ENCODE measurements at regions not wholly inside any gene's neighbourhood (a gene's known extent, or its start where the extent isn't known, plus 50 kb on each side); places are given as distances from the start of the nearest gene placed in this dataset.
A peak's percentile ranks its signal among the peaks of the same experiment; 100 is the strongest.

GRCh38 chr18:26778054-26778393 is 87.5 kb downstream of the AQP4 start:
- TF ChIP-seq CTCF (IDR thresholded peaks at IDR 0.05; ENCODE audit: borderline replicate concordance, insufficient read depth, low read depth, low read length) = no peak
- H3K4me3 ChIP-seq (ENCODE audit: low read depth, low read length) = no peak overlapping the region

- no peak for TF ChIP-seq CTCF (IDR thresholded peaks at IDR 0.05; ENCODE audit: borderline replicate concordance, insufficient read depth, low read depth, low read length)
- H3K4me3 ChIP-seq (ENCODE audit: low read depth, low read length) = no peak overlapping the region
Measured at GRCh38 chr18:26777351-26778053, 88.0 kb downstream of the AQP4 start.

- no peak overlapping the region for H3K4me3 ChIP-seq (ENCODE audit: low read depth, low read length)
- no peak for TF ChIP-seq CTCF (IDR thresholded peaks at IDR 0.05; ENCODE audit: borderline replicate concordance, insufficient read depth, low read depth, low read length)
Measured at GRCh38 chr18:26772691-26773090, 92.8 kb downstream of the AQP4 start.

GRCh38 chr18:26771524-26771923 is 94.0 kb downstream of the AQP4 start:
- TF ChIP-seq CTCF (IDR thresholded peaks at IDR 0.05; ENCODE audit: borderline replicate concordance, insufficient read depth, low read depth, low read length) = peak; percentile 46; the same call in 1 of the 2 replicates
- H3K4me3 ChIP-seq (ENCODE audit: low read depth, low read length) = no peak overlapping the region

GRCh38 chr18:26768385-26768784 is 97.1 kb downstream of the AQP4 start:
- TF ChIP-seq CTCF (IDR thresholded peaks at IDR 0.05; ENCODE audit: borderline replicate concordance, insufficient read depth, low read depth, low read length) = no peak
- no peak overlapping the region for H3K4me3 ChIP-seq (ENCODE audit: low read depth, low read length)

- no peak for TF ChIP-seq CTCF (IDR thresholded peaks at IDR 0.05; ENCODE audit: borderline replicate concordance, insufficient read depth, low read depth, low read length)
- H3K4me3 ChIP-seq (ENCODE audit: low read depth, low read length) = no peak overlapping the region
Measured at GRCh38 chr18:26765498-26765897, 100.0 kb downstream of the AQP4 start.

- H3K4me3 ChIP-seq (ENCODE audit: low read depth, low read length) = no peak overlapping the region
- no peak for TF ChIP-seq CTCF (IDR thresholded peaks at IDR 0.05; ENCODE audit: borderline replicate concordance, insufficient read depth, low read depth, low read length)
Measured at GRCh38 chr18:26764586-26764985, 100.9 kb downstream of the AQP4 start.

Measured in GM12875 (cell line).